ENCODE measurements at regions not wholly inside any gene's neighbourhood (a gene's known extent, or its start where the extent isn't known, plus 50 kb on each side); places are given as distances from the start of the nearest gene placed in this dataset.

GRCh38 chr17:65324611-65325342, 187.6 kb downstream of the RGS9 start:
- DNase-seq (ENCODE audit: low read depth), result no peak
- no peak for TF ChIP-seq CTCF (conservative IDR thresholded peaks at IDR 0.05; ENCODE audit: low read depth, low read length)
- H3K4me3 ChIP-seq (ENCODE audit: low read depth, low read length), result no peak overlapping the region

GRCh38 chr17:65323049-65323448, 185.9 kb downstream of the RGS9 start:
- H3K4me3 ChIP-seq (ENCODE audit: low read depth, low read length), result no peak overlapping the region
- TF ChIP-seq CTCF (conservative IDR thresholded peaks at IDR 0.05; ENCODE audit: low read depth, low read length), result no peak
- DNase-seq (ENCODE audit: low read depth), result no peak

GRCh38 chr17:65320820-65321219, 183.7 kb downstream of the RGS9 start:
- no peak for DNase-seq (ENCODE audit: low read depth)
- no peak for TF ChIP-seq CTCF (conservative IDR thresholded peaks at IDR 0.05; ENCODE audit: low read depth, low read length)
- no peak overlapping the region for H3K4me3 ChIP-seq (ENCODE audit: low read depth, low read length)

- no peak for DNase-seq (ENCODE audit: low read depth)
- TF ChIP-seq CTCF (conservative IDR thresholded peaks at IDR 0.05; ENCODE audit: low read depth, low read length), result no peak
These were observed 177.0 kb downstream of the RGS9 start for GRCh38 chr17:65314212-65314611.

GRCh38 chr17:65312718-65313377, 175.7 kb downstream of the RGS9 start:
- no peak for DNase-seq (ENCODE audit: low read depth)
- H3K4me3 ChIP-seq (ENCODE audit: low read depth, low read length), result no peak overlapping the region
- TF ChIP-seq CTCF (conservative IDR thresholded peaks at IDR 0.05; ENCODE audit: low read depth, low read length), result no peak

More at GRCh38 chr17:65314212-65314611, 177.0 kb downstream of the RGS9 start:
- no peak overlapping the region for H3K4me3 ChIP-seq (ENCODE audit: low read depth, low read length)

- no peak for TF ChIP-seq CTCF (conservative IDR thresholded peaks at IDR 0.05; ENCODE audit: low read depth, low read length)
- H3K4me3 ChIP-seq (ENCODE audit: low read depth, low read length), result no peak overlapping the region
- no peak for DNase-seq (ENCODE audit: low read depth)
These were observed 174.1 kb downstream of the RGS9 start for GRCh38 chr17:65311261-65311660.

GRCh38 chr17:65307961-65308316, 170.8 kb downstream of the RGS9 start:
- DNase-seq (ENCODE audit: low read depth), result no peak
- TF ChIP-seq CTCF (conservative IDR thresholded peaks at IDR 0.05; ENCODE audit: low read depth, low read length), result no peak
- no peak overlapping the region for H3K4me3 ChIP-seq (ENCODE audit: low read depth, low read length)

Data from epithelial cell of proximal tubule (primary cell).